PC-9 (cell line): ENCODE measurements at regions not wholly inside any gene's neighbourhood (a gene's known extent, or its start where the extent isn't known, plus 50 kb on each side); places are given as distances from the start of the nearest gene placed in this dataset.

Experiments used
- BruUV-seq: library from RNA; stranded (reverse); fragments of 400-500 nt; replicated peaks from 2 replicates; lab custom pipeline; 2021; lab: Mats Ljungman, UMichigan
- CTCF ChIA-PET: fragments of 300-600 bp; sonication (Branson Sonifier 250); formaldehyde crosslinking; loops from one replicate; lab custom pipeline; 2022; ENCODE audit warnings: antibody characterized with exemption; lab: Charles Lee
- POLR2A ChIA-PET: fragments of 300-600 bp; sonication (Branson Sonifier 250); formaldehyde crosslinking; loops from one replicate; lab custom pipeline; 2022; ENCODE audit warnings: antibody characterized with exemption; ENCODE audit not compliant: unreplicated experiment; lab: Charles Lee
- DNase-seq, 2 experiments: peaks; one replicate each; pipeline versions ENCODE4 v3.0.0 to v3.0.0-alpha.2; 2015 to 2022; ENCODE audit warnings: mixed read lengths in 1 of 2
- H2AFZ ChIP-seq: fragments of 200-600 bp; sonication (generic); 2 replicates; pipeline ENCODE4 v1.8.1; 2017; ENCODE audit warnings: antibody characterized with exemption
- H3F3A ChIP-seq: fragments of 200-600 bp; sonication (generic); 2 replicates; pipeline ENCODE4 v1.8.1; 2017; ENCODE audit warnings: antibody characterized with exemption, mild to moderate bottlenecking, low read depth; ENCODE audit not compliant: insufficient read depth
- H3K27ac ChIP-seq: fragments of 200-600 bp; sonication (generic); 2 replicates; pipeline ENCODE4 v1.6.1; 2016; ENCODE audit warnings: mixed run types
- H3K27me3 ChIP-seq: fragments of 200-600 bp; sonication (generic); 2 replicates; pipeline ENCODE4 v1.6.1; 2016; ENCODE audit warnings: low read depth, mixed run types; ENCODE audit not compliant: insufficient read depth
- H3K36me3 ChIP-seq: fragments of 200-600 bp; sonication (generic); 2 replicates; pipeline ENCODE4 v1.6.1; 2016; ENCODE audit warnings: low read depth, mixed run types
- H3K4me1 ChIP-seq: fragments of 200-600 bp; sonication (generic); replicated peaks from 2 replicates; pipeline ENCODE4 v1.6.1; 2016; ENCODE audit warnings: mixed run types; ENCODE audit not compliant: insufficient read depth
- H3K4me2 ChIP-seq: fragments of 200-600 bp; sonication (generic); 2 replicates; pipeline ENCODE4 v1.6.1; 2017; ENCODE audit warnings: mixed run types
- H3K4me3 ChIP-seq: fragments of 200-600 bp; sonication (generic); 2 replicates; pipeline ENCODE4 v1.6.1; 2016; ENCODE audit warnings: mixed run types
- H3K79me2 ChIP-seq: fragments of 200-600 bp; sonication (generic); 2 replicates; pipeline ENCODE4 v1.6.1; 2017; ENCODE audit warnings: low read depth, mixed run types
- H3K9me2 ChIP-seq: fragments of 200-600 bp; sonication (generic); 2 replicates; pipeline ENCODE4 v1.8.1; 2017; ENCODE audit warnings: mild to moderate bottlenecking; ENCODE audit not compliant: insufficient read depth
- H3K9me3 ChIP-seq: fragments of 200-600 bp; sonication (generic); 2 replicates; pipeline ENCODE4 v1.8.1; 2016; ENCODE audit warnings: low read depth; ENCODE audit not compliant: insufficient read depth
- H4K20me1 ChIP-seq: fragments of 200-600 bp; sonication (generic); 2 replicates; pipeline ENCODE4 v1.8.1; 2017; ENCODE audit not compliant: insufficient read depth
- EZH2 ChIP-seq: fragments of 200-600 bp; sonication (generic); IDR thresholded peaks from 2 replicates; pipeline ENCODE4 v1.8.0; 2017; ENCODE audit warnings: antibody characterized with exemption, low read depth
- intact Hi-C: fragments of 100-400 bp; cut with micrococcal nuclease; formaldehyde crosslinking; loops from one replicate; pipeline ENCODE4 v1.10.0; 2022; ENCODE audit not compliant: unreplicated experiment
- TF ChIP-seq, protein P1 (sequence below): fragments of 200-600 bp; sonication (generic); conservative IDR thresholded peaks from 2 replicates; pipeline ENCODE4 v1.6.1; 2017; ENCODE audit warnings: mixed run types, antibody characterized with exemption, mild to moderate bottlenecking, moderate library complexity

DNA sequence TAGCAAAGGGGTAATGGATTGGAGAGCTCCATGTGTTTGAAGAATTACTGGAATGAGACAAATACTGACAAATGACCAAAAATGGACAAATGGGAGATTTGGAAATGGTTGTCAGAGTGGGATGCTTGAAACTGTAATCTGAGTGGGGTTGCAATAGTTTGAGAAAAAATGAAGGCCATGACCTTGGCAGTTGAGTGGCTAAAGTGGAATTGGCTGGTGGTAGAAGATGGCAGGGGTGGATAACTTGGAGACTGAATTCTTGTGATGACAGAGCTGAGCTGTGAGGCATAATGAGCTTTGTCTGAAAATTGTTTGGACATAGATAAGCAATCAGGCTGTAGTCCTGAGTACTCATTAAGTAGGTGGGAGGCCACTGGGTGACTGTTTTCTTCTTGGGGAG, 222.5 kb upstream of the PRICKLE1 start:
- no peak for DNase-seq
- Histone ChIP-seq H3K27ac (no peak overlapping the region), H4K20me1 (no peaks in the 10 kb centered on the region), H2AFZ (no peak overlapping the region), H3K79me2 (no peaks in the 10 kb centered on the region), H3K4me1 (no peaks in the 10 kb centered on the region), H3K9me2 (no peaks in the 10 kb centered on the region), H3K36me3 (no peaks in the 10 kb centered on the region), H3K9me3 (no peaks in the 10 kb centered on the region), H3K4me3 (no peak overlapping the region), H3F3A (no peaks in the 10 kb centered on the region), H3K27me3 (no peaks in the 10 kb centered on the region), H3K4me2 (no peak overlapping the region)
- intact Hi-C loops: no loop called here
- ChIA-PET POLR2A (no interaction called here), CTCF (no interaction called here)
- BruUV-seq: no TSS peak
- TF ChIP-seq EZH2: no peak
- TF ChIP-seq, protein P1, sequence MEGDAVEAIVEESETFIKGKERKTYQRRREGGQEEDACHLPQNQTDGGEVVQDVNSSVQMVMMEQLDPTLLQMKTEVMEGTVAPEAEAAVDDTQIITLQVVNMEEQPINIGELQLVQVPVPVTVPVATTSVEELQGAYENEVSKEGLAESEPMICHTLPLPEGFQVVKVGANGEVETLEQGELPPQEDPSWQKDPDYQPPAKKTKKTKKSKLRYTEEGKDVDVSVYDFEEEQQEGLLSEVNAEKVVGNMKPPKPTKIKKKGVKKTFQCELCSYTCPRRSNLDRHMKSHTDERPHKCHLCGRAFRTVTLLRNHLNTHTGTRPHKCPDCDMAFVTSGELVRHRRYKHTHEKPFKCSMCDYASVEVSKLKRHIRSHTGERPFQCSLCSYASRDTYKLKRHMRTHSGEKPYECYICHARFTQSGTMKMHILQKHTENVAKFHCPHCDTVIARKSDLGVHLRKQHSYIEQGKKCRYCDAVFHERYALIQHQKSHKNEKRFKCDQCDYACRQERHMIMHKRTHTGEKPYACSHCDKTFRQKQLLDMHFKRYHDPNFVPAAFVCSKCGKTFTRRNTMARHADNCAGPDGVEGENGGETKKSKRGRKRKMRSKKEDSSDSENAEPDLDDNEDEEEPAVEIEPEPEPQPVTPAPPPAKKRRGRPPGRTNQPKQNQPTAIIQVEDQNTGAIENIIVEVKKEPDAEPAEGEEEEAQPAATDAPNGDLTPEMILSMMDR: no peak

DNA sequence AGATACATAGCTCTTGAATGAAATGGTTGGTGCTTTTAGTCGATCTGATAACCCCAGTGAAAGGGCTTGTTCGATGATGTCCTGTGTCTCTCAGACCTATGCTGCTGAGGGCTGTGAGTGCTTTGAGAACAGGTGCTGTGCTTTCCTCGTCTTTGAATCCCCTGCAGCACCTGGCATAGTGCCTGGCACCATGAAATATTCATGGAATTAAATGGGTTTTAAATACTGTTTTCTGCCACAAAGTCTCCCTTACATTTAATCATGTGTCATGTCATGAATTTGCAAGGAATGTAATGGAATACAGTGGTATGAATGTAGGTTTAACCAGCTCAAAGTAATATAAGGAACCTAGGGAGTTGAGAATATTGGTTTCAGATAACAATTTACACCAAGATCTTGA, 220.5 kb upstream of the PRICKLE1 start:
- no peaks in the 10 kb centered on the region for H3K36me3 ChIP-seq
- intact Hi-C loops: no loop called here
- TF ChIP-seq EZH2: no peak
- TF ChIP-seq, protein P1: no peak
- H3K9me3 ChIP-seq: no peaks in the 10 kb centered on the region
- no peak overlapping the region for H2AFZ ChIP-seq
- H3K4me2 ChIP-seq: no peak overlapping the region
- H3K4me3 ChIP-seq: no peak overlapping the region
- BruUV-seq: no TSS peak
- DNase-seq: no peak
- no peak overlapping the region for H3K27ac ChIP-seq
- ChIA-PET CTCF (interaction anchor here (0.6 kb wide), 1 partner anchor 678 kb away, joined by 4 read pairs; no protein-coding TSS in a partner anchor), POLR2A (no interaction called here)
- no peaks in the 10 kb centered on the region for H3F3A ChIP-seq
- H3K27me3 ChIP-seq: no peaks in the 10 kb centered on the region
- no peaks in the 10 kb centered on the region for H3K9me2 ChIP-seq
- H3K4me1 ChIP-seq: no peaks in the 10 kb centered on the region
- H3K79me2 ChIP-seq: no peaks in the 10 kb centered on the region
- H4K20me1 ChIP-seq: no peaks in the 10 kb centered on the region

DNA sequence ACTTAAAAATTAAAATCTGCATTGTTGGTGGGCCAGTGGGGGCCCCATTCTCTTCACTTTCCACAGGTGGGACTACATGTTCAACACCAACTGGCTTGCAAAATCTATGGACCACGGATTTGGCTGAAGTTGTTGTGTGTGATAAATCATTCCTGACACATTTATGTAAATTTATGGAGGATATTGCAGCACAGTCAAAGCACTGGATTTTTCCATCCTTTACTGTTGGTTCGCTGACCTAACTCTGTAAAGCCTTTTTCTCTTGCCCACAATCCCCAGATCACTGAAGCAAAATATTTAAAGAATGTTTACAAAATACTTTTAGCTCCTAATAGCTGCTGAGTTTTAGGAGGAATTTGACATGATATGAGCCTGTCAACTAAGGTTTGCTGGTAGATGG, 219.7 kb upstream of the PRICKLE1 start:
- ChIA-PET POLR2A (no interaction called here), CTCF (interaction anchor here (0.6 kb wide), 1 partner anchor 677 kb away, joined by 4 read pairs; no protein-coding TSS in a partner anchor)
- Histone ChIP-seq H3K4me1 (no peaks in the 10 kb centered on the region), H3K9me2 (no peaks in the 10 kb centered on the region), H3K4me2 (no peak overlapping the region), H3K4me3 (no peak overlapping the region), H3K36me3 (no peaks in the 10 kb centered on the region), H2AFZ (no peak overlapping the region), H3K27ac (no peak overlapping the region), H3K79me2 (no peaks in the 10 kb centered on the region), H3K9me3 (no peaks in the 10 kb centered on the region), H4K20me1 (no peaks in the 10 kb centered on the region), H3F3A (no peaks in the 10 kb centered on the region), H3K27me3 (no peaks in the 10 kb centered on the region)
- no TSS peak for BruUV-seq
- peak in 1 of 2 experiments; percentile 43 for DNase-seq
- intact Hi-C loops: no loop called here
- TF ChIP-seq, protein P1: no peak
- TF ChIP-seq EZH2: no peak
